Ovary (tissue), 3 donors: ENCODE measurements at regions not wholly inside any gene's neighbourhood (a gene's known extent, or its start where the extent isn't known, plus 50 kb on each side); places are given as distances from the start of the nearest gene placed in this dataset.

Experiments
- EP300 ChIP-seq: sonication (generic); formaldehyde crosslinking; IDR thresholded peaks from one replicate; pipeline ENCODE4 v1.6.1; 2017; ENCODE audit warnings: antibody characterized with exemption
- POLR2A ChIP-seq: fragments of 450-650 bp; IDR thresholded peaks from one replicate; pipeline ENCODE4 v1.6.1; 2017; ENCODE audit warnings: antibody characterized with exemption, mild to moderate bottlenecking, moderate library complexity
- TF ChIP-seq, protein P1 (sequence below), 3 donors: fragments of 450-650 bp in 2 of 3; fragments of 200-600 bp in 1 of 3; IDR thresholded peaks; one replicate each; pipeline versions ENCODE4 v1.5.1 to v1.8.0; 2016 to 2022; ENCODE audit warnings: antibody characterized with exemption in 3 of 3, mild to moderate bottlenecking in 1 of 3
- donor health status: DM: no; HTN: no; CAD: no.

GRCh38 chr16:85228970-85229430 is 116.7 kb upstream of the CIBAR2 start:
- TF ChIP-seq, protein P1, sequence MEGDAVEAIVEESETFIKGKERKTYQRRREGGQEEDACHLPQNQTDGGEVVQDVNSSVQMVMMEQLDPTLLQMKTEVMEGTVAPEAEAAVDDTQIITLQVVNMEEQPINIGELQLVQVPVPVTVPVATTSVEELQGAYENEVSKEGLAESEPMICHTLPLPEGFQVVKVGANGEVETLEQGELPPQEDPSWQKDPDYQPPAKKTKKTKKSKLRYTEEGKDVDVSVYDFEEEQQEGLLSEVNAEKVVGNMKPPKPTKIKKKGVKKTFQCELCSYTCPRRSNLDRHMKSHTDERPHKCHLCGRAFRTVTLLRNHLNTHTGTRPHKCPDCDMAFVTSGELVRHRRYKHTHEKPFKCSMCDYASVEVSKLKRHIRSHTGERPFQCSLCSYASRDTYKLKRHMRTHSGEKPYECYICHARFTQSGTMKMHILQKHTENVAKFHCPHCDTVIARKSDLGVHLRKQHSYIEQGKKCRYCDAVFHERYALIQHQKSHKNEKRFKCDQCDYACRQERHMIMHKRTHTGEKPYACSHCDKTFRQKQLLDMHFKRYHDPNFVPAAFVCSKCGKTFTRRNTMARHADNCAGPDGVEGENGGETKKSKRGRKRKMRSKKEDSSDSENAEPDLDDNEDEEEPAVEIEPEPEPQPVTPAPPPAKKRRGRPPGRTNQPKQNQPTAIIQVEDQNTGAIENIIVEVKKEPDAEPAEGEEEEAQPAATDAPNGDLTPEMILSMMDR (IDR thresholded peaks at IDR 0.05): no peak
- TF ChIP-seq EP300 (no peak), POLR2A (no peak)
